Omental fat pad (tissue), 3 donors: ENCODE measurements at regions not wholly inside any gene's neighbourhood (a gene's known extent, or its start where the extent isn't known, plus 50 kb on each side); places are given as distances from the start of the nearest gene placed in this dataset.

Experiments
- ATAC-seq: fragments of 150-250 bp; one replicate; pipeline ENCODE4 v1.9.1; 2016; ENCODE audit warnings: mild to moderate bottlenecking, moderate library complexity; ENCODE audit not compliant: low FRiP score
- DNase-seq: peaks from one replicate; pipeline ENCODE4 v3.0.0-alpha.2; 2019; ENCODE audit warnings: low spot score
- CTCF ChIP-seq, 3 donors: fragments of 450-650 bp; IDR thresholded peaks; one replicate each; pipeline ENCODE4 v1.5.1; 2016 to 2017; ENCODE audit warnings: antibody characterized with exemption in 3 of 3, mild to moderate bottlenecking in 3 of 3, moderate library complexity in 2 of 3

- peak in 1 of 3 donors; percentile 27 for TF ChIP-seq CTCF (IDR thresholded peaks at IDR 0.05)
- DNase-seq, result no peak
Observed at GRCh38 chr14:22314183-22314820, 274.7 kb downstream of the DAD1 start.

GRCh38 chr14:22313172-22313801, 275.7 kb downstream of the DAD1 start:
- no peak for TF ChIP-seq CTCF (IDR thresholded peaks at IDR 0.05)
- peak; percentile 84 for ATAC-seq
- DNase-seq, result no peak

More at GRCh38 chr14:22314183-22314820, 274.7 kb downstream of the DAD1 start:
- ATAC-seq, result peak; percentile 78

GRCh38 chr14:22311636-22312035, 277.4 kb downstream of the DAD1 start:
- no peak for ATAC-seq
- TF ChIP-seq CTCF (IDR thresholded peaks at IDR 0.05), result no peak
- DNase-seq, result no peak

GRCh38 chr14:22305607-22306006, 283.4 kb downstream of the DAD1 start:
- TF ChIP-seq CTCF (IDR thresholded peaks at IDR 0.05), result no peak
- DNase-seq (no peak), ATAC-seq (no peak)

GRCh38 chr14:22304326-22304725, 284.7 kb downstream of the DAD1 start:
- no peak for ATAC-seq
- TF ChIP-seq CTCF (IDR thresholded peaks at IDR 0.05), result no peak
- no peak for DNase-seq

- DNase-seq (no peak), ATAC-seq (peak; percentile 32)
- no peak for TF ChIP-seq CTCF (IDR thresholded peaks at IDR 0.05)
Observed at GRCh38 chr14:22303589-22304195, 285.3 kb downstream of the DAD1 start.

GRCh38 chr14:22300646-22301045, 288.4 kb downstream of the DAD1 start:
- DNase-seq, result no peak
- no peak for TF ChIP-seq CTCF (IDR thresholded peaks at IDR 0.05)

More at GRCh38 chr14:22300646-22301045, 288.4 kb downstream of the DAD1 start:
- no peak for ATAC-seq
